Suppressor macrophage treated with lipopolysaccharide for 1 hour (primary cell): ENCODE measurements at regions not wholly inside any gene's neighbourhood (a gene's known extent, or its start where the extent isn't known, plus 50 kb on each side); places are given as distances from the start of the nearest gene placed in this dataset.
"Not testable (repeated sequence)": the region's sequence is repeated elsewhere in the genome, so short reads cannot be mapped to it uniquely, and the experiment has no call there.

Source experiments
- DNase-seq, 3 donors: peaks; one replicate each; pipeline ENCODE4 v3.0.0-alpha.2; 2020 to 2022

DNA sequence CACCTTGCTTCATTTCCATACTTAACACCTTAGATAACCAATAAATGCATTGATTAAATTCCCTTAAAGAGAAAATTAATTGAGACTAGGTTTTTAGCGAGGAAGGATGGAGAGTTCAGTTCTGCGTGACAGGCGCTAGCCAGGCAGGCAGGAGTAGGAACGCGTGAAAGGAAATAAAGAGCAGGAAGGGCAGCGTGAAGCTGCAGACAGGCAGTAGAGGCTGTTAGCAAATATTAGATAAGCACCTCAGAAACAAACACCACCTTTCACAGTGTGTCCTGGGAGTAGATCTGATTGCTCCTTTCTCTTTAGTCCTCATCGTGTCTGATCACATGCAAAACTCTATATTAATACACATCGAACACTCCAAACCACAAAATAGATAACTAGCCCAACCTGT, 282.7 kb upstream of the ADGRL2 start:
- DNase-seq, result no peak

DNA sequence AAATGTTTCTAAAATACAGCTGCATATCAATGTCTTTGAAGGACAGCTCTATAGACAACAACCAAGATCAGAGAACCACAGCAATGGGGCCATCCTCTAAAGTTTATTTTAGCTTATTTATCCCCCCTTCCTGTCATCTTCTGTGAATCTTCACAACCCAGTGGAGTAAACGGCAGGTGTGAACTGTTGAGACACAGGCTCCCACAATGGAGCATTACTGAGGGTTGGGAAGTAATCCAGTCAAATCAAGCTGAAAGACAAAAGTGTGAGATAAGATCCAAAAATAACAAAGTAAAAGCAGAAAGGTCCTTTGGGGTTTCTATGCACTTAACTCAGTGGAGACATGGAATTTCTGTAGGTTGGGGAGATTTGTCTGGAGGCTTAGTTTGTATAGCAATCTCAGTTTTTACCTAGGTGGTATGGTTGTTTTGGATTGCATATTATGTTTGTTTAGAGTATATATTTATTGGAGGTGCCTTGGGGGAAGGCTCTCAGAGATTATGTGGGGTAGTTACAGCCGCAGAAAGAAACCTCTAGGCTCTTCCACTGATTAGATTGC, 286.9 kb upstream of the ADGRL2 start:
- no peak for DNase-seq

DNA sequence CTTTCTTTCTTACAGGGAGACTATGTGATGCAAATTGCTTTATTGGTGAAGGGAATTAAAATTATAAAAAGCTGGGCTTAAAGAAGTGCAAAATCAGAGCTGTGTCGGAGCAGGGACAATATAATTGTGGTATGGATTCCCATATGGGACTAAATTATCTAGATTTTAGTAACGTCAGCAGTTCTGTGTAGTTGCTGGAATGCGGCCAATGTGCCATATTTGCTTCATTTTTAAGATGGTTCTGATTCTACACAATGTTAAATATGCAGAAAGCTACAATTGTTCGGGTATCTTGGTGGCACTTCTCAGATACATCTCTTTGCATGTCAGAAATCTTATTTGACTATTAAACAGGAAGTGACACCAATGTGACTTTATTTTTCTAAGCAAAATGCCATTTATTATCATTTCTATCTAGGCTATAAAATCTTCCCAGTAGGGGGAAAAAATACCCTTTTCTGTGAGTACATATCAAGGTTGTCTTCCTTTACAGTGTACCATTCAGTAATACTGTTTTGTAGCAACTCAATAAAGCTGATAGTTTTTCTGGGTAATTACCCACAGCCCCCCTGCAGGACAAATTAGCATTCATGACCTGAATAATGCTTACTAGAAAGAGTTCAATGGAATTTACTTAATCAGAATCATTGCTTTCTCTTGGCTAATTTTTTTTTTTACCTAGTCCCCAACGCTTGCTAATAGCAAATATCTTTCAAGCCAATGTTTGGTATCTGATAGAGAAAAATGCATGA, 288.3 kb upstream of the ADGRL2 start:
- no peak for DNase-seq

DNA sequence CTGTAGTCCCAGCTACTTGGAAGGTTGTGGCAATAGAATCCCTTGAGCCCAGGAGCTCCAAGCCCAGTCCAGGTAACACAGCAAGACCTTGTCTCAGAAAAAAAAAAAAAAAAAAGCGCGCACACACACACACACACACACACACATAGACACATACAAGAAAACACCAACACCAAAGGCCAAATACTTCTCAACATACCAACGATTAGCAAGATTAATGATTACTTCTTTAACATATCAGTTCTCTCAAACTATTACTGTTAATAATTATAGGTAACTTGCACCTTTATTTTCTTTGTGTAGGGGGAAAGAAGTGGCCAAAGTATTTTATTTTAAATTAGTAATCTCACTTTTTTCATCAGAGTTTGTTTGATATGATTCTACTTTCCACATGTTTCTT, 289.5 kb upstream of the ADGRL2 start:
- DNase-seq, result no peak

- no peak for DNase-seq
These were observed 290.0 kb upstream of the ADGRL2 start for GRCh38 chr1:81510701-81511100.

DNA sequence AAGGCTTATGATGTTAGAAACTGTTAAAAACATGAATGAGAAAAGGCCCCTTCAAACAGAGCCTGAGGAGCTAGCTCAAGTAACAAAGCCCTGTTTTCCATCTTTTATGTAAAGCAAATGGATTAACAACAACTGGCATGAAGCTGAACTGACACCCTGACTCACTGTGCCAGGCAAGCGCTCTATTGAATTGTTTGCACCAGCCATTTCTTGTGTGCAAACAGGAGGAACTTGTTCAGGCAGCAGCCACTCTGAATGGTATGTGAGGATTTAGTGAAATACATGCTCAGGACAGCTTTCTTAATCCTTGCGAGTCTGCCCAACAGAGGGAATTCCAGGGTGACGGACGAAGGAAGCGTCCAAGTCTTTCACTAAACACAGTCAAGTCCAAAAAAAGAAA, 291.1 kb upstream of the ADGRL2 start:
- DNase-seq, result no peak

- no peak for DNase-seq
These were observed 294.0 kb upstream of the ADGRL2 start for GRCh38 chr1:81506699-81507098.

DNA sequence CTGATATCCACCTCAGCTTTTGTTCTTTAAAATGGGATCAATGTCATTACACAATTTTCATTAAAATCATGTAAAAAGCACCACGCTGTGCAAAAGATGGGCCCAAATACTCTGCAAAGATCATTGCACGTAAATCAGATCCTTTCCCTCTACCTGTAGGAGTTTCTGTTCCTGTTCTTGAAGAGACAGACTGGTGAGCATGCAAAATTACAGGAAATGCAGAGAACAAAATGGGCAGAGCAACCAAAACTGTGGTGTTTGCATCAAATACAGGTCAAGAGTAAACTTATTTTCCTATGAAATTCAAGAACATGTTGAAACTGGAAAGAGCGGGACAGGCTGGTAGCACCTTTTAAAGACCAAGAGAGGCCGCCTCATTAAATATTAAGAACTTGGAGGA, 294.9 kb upstream of the ADGRL2 start:
- DNase-seq, result no peak

GRCh38 chr1:81504820-81505219, 295.9 kb upstream of the ADGRL2 start:
- DNase-seq, result not testable (repeated sequence)

DNA sequence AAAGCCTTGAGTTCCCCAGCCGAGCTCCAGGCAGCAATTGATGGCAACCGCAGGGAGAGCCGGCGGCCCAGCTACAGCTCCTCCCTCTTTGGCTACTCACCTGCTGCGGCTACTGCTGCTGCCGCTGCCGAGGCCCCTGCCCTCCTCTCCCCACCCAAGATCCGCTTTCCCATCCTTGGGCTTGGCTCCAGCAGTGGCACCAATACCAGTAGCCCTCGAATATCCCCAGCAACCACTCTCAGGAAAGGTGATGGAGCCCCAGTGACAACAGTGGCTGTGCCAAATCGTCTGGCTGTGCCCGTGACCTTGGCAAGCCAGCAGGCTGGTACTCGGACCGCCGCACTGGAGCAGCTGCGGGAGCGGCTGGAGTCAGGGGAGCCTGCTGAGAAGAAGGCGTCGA, 298.0 kb upstream of the ADGRL2 start:
- DNase-seq, result not testable (repeated sequence)

DNA sequence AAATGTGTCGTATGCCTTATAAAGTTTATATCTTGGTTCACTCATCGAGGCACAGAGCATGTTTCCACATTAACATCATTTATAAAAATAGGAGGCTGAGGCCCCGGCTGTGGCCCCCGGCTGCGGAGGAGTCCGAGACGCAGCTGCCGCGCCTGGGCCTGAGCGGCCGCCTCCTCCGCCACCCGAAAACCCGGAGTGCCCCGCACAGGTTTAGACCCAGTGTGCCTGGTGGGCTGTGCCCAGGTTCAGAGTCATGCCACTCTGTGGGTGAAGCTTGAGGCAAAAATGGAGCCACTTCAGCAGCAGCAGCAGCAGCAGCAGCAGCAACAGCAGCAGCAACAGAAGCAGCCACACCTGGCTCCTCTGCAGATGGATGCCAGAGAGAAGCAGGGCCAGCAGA, 299.2 kb upstream of the ADGRL2 start:
- DNase-seq, result not testable (repeated sequence)

DNA sequence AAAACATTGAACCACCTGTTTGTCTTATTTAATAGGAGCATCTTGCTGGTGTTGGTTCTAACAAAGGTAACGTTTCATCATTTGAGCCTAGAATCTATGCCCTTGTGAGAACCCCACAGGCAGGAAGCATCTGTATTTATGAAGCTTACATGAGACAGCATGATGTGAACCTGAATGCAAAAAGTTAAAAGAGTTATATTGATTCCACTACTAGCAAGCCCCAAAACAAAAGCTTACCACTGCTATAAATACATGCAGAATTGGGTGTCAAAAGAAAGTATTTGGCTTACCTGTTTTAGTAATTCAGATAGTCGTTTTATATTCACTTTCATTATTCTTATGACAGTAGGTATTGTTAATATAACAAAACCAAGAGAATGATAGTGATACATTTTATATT, 301.2 kb upstream of the ADGRL2 start:
- no peak for DNase-seq

GRCh38 chr1:81498471-81499462, 302.0 kb upstream of the ADGRL2 start:
- no peak for DNase-seq

DNA sequence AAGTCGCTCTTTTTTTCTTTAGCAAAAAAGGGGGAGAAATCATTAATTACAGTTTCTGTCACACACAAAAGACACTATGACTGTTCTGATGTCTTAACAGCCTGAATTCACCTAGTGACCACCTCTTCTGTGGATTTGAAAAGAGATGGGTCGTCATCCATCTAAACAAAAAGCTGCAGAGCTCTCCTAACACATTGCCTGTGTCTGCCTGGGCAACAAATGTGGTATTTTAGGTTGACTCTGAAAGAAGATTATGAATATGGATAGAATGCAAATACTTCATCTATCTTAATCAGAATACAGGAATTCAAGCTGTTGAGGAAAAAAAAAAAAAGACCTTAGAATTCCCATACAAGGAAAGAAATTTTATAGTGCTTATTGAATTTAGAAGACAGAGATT, 304.4 kb upstream of the ADGRL2 start:
- DNase-seq, result no peak

GRCh38 chr1:81493102-81493869, 307.4 kb upstream of the ADGRL2 start:
- DNase-seq, result no peak

DNA sequence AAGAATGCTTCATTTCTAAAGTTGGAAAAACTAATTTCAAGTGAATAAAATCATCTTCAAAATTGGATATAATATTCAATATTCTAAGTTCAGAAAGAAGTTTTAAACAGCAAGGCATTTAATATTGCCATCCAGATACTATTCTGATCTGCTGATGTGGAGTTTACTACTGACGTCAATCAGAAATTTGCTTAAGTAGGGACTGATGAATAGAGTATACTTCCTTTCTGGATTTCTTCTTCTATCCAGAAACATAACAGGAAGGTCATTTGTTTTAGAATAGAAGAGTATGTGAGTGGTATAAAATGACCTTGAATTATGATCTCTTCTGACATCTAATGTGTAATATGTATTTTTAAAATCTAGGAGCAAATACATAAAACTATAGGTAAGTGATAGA, 308.1 kb upstream of the ADGRL2 start:
- DNase-seq, result no peak

DNA sequence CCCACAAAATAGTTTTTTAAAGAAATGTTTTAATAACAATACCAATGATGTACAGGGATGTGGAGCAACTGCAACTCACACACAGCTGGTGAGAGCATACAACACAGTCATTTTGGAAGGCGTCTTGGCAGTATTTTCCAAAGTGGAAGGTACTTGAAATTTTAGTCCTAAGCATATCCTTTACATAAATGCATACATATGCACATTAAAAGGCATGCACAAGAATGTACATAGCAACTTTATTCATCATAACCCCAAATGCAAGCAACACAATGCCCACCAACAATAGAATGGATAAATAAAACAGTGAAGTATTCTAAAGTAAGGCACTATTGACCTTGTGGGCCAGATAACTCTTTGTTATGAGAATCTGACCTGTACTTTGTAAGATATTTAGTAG, 310.1 kb upstream of the ADGRL2 start:
- no peak for DNase-seq

DNA sequence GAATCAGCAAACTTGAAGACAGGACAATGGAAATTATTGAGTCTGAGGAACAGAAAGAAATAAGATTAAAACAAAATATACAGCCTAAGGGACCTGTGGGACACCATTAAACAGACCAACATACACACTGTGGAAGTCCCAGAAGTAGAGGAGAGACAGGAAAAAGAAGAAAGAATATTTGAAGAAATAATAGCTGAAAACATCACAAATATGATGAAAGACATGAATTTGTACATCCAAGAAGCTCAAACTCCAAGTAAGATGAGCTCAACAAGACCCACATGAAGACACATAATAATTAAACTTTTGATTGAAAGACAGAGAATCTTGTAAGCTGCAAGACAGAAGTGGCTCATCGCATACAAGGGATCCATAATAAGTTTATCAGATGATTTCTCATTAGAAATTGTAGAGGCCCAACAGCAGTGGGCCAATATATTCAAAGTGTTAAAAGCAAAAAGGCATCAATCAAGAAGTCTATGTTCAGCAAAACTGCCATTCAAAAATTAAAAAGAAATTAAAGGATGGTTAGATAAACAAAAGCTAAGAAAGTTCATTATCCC, 311.3 kb upstream of the ADGRL2 start:
- DNase-seq, result no peak

DNA sequence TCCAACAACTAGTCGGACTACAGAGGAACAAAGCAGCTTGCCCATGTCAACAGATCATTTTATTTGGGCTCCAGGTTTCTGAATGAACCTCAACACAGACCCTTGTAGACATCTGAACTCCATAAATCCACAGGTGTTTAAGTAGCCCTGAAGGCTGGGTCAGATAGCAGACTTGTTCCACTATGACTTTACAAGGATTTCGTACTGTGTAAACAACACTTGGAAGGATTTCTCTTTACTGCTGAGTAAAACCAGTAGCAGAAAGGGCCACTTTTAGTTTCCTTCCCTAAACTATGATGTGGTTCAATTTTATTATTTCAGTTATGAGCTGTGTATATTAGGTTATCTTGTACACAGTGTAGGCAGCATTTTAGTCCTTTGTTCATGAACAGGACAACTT, 316.4 kb upstream of the ADGRL2 start:
- DNase-seq, result no peak

GRCh38 chr1:81478219-81478618, 322.5 kb upstream of the ADGRL2 start:
- DNase-seq, result no peak

- no peak for DNase-seq
These were observed 323.0 kb upstream of the ADGRL2 start for GRCh38 chr1:81477710-81478109.

DNA sequence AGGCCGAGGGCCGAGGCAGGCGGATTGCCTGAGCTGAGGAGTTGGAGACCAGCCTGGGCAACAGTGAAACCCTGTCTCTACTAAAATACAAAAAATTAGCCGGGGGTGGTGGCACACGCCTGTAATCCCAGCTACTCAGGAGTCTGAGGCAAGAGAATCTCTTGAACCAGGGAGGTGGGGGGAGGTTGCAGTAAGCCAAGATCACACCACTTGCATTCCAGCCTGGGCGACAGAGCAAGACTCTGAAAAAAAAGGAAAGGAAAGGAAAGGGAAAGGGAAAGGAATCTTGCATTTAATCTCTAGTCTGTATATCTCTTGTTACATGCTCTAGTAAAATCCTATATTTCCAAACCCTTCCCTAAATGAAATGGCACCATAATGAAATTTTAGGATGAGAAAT, 328.3 kb upstream of the ADGRL2 start:
- no peak for DNase-seq

- DNase-seq, result no peak
These were observed 329.5 kb upstream of the ADGRL2 start for GRCh38 chr1:81471255-81471654.
